NCI-H524 treated with DMSO at 0.1 percent for 48 hours (cell line): ENCODE measurements at regions not wholly inside any gene's neighbourhood (a gene's known extent, or its start where the extent isn't known, plus 50 kb on each side); places are given as distances from the start of the nearest gene placed in this dataset.

Source experiments
- DNase-seq: peaks from one replicate; lab custom pipeline; 2025; lab: John Stamatoyannopoulos, UW

GRCh38 chr2:41990245-41990644 lies 57.6 kb upstream of the PKDCC start:
- no peak for DNase-seq

GRCh38 chr2:41990688-41991087 lies 57.1 kb upstream of the PKDCC start:
- DNase-seq = no peak

- no peak for DNase-seq
These were observed 55.7 kb upstream of the PKDCC start for GRCh38 chr2:41992056-41992642.

- DNase-seq = no peak
These were observed 55.0 kb upstream of the PKDCC start for GRCh38 chr2:41992671-41993434.

- DNase-seq = no peak
These were observed 54.3 kb upstream of the PKDCC start for GRCh38 chr2:41993435-41993925.

GRCh38 chr2:41994233-41994637 lies 53.6 kb upstream of the PKDCC start:
- no peak for DNase-seq

GRCh38 chr2:41994661-41995060 lies 53.2 kb upstream of the PKDCC start:
- DNase-seq = no peak

GRCh38 chr2:41997561-41997960 lies 50.3 kb upstream of the PKDCC start:
- no peak for DNase-seq
